Fibroblast of gingiva (primary cell): ENCODE measurements at regions not wholly inside any gene's neighbourhood (a gene's known extent, or its start where the extent isn't known, plus 50 kb on each side); places are given as distances from the start of the nearest gene placed in this dataset.

Experiments
- DNase-seq: peaks from one replicate; pipeline ENCODE4 v3.0.0-alpha.2; 2011; ENCODE audit warnings: low read depth

DNA sequence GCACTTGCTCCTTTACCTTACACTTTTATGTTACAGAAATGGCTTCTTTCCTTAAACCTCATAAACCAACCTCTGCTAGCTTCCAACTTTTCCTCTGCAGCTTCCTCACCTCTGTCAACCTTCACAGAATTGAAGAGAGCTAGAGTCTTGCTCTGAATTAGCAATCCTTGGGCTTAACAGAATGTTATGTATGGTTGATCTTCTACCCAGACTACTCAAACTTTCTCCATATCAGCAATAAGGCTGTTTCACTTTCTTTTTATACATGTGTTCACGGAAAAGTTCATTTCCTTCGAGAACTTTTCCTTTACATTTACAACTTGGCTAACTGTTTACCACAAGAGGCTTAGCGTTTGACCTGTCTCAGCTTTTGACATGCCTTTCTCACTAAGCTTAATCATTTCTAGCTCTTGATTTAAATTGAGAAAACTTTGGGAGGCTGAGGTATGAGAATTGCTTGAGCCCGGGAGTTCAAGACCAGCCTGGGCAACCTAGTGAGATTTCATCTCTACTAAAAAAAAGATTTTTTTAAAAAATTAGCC, 207.3 kb downstream of the BMP7 start:
- no peak for DNase-seq

DNA sequence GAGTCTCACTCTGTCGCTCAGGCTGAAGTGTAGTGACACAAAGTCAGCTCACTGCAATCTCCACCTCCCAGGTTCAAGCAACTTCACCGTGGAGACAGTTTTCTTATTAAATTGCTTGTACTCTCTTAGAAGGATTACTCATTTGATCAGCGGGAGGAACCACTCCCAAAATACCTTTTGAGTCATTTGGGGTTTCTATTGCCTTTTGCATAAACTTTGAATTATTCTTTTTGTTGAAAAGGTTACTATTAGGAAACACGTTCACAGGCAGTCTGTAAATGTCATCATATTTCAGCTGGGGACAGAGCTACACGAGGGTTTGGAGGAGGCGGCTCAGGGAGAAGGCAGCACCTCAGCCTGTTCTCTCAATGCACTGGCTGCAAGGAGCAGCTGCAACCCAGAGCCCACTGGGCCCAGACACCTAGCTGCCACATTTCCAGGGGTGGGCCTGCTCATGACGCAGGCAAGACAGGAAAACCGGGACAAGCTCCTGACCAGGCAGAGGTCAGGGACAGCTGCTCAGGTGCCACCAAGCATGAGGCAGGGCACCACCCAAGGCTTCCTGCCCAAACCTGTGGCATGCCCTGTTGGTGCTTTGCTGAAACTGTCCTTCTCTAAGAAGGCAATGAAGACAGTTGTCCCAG, 205.9 kb downstream of the BMP7 start:
- DNase-seq, result no peak

DNA sequence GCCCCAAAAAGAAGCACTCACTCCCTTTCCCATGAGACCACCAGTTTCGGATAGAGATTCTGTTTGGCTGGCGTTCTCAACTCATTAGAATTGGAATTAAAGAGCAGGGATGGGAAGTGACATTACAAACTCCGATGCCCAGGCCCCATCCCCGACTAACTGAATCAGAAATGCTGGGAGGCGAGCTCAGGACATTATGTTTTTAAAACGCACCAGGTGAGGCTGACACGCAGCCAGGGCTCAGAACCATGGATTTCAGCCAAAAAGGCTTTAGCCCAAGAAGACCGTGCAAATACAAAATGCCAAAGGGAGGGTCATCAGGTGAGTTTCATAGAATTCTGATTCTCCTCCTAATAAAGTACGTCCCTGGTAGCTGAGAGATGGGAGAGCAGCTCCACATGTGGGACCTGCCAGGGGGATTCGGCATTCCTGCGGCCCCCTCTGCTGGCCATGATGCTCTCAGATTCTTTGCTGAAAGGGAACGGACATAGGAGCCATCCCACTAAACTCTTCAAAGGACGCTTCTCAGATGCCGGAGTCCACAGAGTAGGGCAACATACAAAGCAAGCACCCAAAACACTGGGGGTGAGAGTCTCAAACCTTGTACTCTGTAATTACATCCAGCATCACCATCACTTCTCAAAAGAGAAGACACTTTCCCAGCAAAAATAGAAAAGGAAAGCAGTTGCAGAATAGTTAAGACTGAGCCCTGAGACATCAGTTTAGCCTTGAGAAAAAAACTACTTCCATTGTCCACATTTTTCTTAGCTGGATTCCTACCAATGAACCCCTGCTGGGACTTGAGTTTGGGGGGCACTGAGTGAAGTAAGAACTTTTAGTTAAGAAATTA, 205.2 kb downstream of the BMP7 start:
- DNase-seq, result peak; percentile 31

DNA sequence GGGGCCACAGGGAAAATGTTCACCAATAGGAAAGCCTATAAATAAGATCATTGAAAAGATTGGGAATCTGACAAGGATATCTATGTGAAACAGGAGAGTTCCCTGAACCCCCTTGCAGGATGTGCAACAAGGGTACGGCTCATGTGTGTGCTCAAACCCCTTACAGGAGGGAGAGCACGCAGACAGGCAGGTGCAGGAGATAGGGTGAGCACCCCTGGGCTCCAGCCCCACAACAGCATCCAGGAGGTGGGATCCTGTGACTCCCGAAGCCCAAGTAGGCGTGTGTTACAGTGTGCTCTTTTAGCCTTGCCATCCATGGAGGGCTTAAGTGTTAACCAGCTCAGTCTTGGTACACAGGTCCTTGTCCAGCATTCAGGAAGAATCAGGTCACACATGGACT, 204.2 kb downstream of the BMP7 start:
- no peak for DNase-seq

DNA sequence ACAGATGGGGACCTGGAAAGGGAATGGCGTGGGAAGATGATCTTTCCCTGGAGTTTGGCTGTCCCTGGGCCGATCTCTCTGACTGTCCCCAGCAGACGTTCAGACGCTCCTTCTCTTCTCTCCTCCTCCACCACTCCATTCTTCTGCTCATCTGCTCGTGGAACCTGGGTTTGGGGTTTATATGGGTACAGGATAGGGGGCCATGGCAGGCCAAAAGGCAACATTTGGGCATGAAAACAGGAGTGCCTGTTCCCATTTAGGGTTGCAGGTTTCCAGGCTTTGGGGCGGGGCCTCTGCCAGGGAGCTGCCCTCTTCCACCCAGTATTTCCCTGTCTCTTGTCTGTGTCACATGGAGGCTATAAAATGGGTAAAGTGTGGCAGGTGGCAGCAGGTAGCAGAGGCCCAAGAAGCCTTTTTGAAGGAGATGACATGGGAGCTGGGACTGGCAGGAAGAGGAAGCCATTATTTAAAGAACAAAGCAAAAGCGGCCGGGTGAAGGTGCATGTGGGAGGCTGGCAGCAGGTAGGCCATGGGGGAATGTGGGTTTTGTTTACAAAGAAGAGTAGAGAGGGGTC, 203.7 kb downstream of the BMP7 start:
- DNase-seq, result no peak

DNA sequence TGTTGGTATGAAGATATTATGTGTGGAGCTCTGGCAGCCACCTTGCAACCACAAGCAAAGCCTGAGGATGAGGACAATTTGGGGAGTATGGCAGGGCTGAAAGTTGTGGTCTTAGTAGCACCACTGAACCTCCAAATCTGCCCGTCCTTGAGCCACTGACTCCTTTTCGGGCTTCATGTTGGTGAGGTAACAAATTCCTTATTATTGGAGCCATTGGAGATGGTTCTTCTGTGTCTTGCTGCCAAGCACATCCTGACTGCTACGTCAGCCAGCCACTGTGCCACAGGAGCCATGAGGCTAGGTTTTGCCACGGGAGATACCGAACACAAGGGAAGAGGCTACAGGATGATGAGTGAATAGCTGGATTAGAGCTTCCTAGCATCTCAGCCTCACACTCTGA, 201.6 kb downstream of the BMP7 start:
- DNase-seq, result no peak

DNA sequence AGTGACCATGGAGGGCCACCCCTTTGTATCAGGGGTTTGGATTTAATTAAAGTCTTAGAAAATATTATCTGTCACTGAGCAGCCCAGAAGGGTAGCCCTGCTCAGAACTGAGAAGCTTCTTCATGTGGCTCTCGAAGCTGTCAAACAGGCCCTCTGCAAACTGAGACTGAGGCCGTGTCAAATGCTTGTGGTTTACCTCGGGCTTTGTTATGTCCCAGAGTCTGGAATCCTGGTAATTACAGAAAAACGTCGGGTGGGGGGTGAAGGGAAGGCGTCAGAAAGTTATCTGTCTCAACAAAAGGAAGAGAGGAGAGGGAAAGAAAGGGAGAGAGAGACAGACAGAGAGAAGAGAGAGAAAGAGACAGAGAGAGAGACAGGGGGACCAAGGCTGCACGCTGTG, 200.8 kb downstream of the BMP7 start:
- DNase-seq, result no peak

DNA sequence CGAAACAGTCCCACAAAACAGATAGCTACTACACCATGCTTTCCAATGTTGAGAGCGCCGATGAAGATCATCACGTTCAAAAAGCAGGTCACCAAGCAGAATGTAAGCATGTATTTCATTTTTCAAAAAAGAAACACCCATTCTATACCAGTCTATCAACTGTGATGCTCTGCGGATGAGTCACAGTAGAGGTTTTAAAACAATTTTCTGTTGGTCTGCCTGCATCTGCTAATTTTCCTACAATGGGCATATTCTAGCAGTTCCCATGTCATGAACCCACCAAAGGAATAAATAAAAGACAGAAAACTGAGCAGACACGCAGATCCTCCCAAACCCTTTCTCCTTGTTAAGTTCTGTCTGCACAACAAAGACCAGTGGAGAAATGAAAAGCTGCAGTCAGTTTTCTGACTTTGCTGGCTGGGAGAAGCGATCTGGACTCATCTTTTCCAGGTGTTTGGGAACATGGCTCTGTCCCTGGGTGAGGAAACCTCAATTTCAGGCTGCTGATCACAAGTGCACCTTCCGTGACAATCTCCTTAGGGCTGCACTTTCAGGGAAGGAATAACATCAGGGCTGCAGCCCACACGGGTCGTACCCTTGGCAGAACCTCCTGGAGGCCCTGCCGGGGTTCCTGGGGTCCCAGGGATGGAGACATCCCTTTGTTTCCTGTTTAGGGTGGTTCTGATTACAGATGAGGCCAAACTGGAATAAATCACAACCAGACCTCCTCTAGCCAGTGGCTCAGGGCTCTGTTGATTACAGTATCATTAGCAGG, 200.1 kb downstream of the BMP7 start:
- no peak for DNase-seq

DNA sequence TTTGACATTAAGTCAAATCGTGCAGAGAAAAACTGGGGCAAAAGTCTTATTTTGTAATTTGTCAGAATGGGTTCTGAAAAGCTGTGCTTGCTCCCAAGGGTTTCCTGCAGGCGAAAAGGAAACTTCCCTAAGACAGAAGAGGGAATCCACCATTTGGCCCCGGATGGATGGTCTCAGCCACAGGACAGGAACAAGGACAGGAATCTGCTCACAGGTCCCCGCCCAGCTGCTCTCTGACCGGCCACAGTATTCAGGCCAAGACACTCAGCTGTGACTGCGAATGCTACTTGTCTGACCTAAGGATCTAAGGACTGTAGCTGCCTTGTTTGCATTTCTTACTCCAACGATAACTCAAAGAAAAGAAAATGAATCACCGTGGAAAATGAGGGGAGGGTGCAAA, 197.0 kb downstream of the BMP7 start:
- no peak for DNase-seq

DNA sequence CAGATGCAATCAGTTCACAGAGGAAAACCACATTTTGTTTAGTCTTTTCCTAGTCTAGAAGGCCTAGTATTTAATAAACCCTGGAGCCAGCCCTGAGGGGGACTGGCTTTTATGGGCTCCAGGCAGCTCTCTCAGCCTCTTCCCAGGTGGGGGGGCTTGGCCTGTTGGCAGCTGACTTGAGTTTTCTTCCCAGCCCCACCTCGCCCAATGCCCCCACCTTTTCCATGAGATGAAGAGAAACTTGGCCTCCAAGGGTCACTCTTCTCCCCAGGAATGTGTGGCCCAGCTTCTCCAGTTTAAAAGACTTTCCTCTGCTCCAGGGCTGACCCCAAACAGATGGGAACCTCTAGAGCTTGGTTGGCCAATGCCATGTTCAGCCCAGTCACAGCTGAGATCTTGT, 196.1 kb downstream of the BMP7 start:
- DNase-seq, result no peak

DNA sequence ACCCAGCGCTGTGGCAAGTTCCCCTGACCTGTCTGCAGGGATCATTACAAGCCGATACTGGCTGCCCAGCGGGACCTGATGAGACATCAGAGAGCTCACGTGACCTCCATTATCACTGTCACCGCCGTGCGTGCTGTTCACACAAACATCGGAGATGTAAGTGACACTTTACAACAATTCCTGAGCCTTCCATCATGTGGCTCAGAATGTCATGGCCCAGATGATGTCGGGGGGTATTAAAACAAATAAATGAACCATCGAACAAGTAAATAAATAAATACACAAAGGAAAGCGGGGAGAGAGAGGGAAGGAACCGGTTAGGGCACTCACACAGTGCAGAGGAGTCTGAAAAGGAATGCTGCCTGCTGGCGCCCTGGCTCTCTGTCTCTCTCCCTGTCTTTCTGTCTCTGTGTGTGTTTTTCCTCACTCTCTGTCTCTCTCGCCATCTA, 195.1 kb downstream of the BMP7 start:
- DNase-seq, result no peak

DNA sequence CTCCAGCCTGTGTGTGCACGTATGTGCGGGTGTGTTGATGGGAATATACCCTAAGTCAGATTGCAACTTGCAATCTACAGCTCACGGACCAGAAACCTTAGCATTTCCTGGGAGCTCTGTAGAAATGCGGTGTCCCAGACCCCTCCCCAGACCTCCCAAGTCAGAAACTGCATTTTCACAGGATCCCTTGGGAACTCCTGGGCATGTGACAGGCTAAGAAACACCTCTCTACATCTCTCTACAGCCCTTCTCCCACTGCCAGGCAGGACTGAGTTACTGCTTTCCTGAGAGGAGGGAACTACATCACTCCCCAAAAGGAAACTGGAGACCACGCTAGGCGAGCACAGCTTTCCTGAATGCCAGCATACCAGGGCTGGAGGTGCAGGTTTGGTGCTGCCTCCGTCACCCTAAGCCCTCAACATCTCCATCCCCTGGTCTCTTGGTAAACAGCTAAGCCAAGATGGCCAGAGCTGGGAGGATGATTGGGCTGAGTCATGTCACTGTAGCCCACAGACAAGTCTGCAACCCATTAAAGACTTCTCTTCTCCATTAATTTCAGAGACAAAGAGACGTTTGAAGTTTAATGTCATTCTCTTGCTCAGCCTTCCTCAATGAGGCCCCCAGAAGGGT, 194.4 kb downstream of the BMP7 start:
- DNase-seq, result no peak

DNA sequence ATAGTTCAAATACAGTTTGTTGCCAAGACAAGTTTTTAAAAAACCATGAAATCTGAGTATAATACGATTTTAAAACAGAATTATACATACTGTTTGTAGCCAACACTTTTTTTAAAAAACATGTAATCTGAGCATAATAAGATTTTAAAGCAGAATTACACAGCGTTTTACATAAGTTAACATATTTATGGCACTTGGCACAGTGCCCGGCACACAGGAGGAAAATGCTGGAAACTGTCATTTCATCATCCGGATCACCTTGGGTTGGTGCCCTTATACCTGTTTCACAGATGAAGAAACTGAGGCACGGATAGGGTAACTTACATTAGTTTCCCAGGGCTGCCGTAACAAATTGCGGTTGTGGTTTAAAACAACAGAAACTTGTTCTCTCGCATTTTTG, 193.0 kb downstream of the BMP7 start:
- DNase-seq, result no peak

DNA sequence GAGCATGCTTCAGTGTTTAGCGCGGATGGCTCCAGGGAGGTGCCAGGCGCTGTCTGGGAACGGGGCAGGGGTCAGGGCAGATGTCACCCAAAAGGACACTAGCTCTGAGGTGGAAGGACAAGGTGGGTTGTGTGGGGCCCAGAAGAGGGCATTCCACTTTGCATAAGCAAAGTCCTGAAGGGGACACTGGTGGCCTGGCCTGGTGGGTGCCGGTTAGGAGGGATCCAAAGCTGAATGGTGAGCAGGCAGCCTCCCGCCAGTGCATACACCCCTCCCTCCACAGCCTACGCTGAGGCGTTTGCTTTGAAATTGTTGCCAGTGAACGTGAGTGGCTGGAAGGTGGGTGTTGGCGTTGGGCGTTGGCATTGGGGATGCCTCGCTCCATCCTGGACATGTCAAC, 192.1 kb downstream of the BMP7 start:
- no peak for DNase-seq

DNA sequence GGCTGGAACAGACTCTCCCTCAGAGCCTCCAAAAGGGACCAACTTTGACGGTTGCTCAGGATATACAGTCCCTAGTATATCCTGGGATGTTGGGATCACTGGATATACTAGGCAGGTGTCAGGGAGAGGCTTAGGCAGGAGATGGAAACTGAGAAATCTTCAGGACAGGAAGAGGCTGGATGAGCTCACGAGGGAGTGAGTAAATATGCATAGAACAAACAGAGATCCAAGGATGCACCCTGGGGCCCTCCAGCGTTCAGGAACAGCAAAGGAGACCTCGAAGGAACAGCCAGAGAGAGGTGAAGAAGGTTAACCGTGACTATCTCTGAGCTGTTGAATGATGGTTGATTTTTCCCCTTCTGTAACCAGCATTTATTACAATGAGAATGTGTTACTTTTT, 191.3 kb downstream of the BMP7 start:
- no peak for DNase-seq

DNA sequence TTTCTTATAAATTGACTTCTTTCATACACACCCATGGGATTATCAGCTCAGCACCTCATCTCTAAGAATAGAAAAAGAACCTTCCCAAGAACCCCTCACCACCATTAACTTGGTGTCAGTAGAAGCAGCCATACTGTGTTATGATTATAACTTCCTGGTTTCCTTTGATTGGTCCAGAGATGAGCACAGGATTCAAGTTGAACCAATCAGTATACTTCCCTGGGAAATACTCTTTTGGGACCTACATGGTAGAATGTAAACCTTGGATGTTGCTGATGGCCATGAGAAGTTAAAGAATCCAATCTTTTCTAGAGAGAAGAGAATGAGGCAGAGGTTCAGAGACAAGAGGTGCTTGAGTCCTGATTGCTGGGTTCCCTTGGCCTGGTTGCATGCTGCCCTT, 190.8 kb downstream of the BMP7 start:
- no peak for DNase-seq

DNA sequence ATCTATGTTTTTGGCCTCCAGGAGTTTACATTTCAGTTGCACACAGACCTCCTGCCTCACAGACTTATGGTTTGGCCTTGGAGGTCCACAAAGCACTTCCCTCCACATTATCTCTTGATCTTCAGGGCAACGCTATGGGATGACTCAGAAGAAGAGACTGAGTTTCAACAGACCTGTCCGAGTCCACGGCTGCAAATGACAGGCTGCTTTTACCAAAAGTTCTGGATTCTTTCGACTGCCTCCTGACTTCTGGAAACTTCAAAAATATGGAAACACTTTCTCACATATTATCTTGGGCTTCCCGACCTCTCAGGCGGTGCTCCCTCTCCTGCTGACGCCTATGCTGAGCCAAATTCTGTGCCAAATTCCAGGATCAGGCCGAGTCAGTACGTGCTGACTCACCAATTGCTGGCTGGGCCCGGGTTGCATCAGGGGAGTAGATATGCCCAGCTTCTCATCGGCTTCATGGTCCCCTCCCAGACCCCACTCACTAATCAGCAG, 190.2 kb downstream of the BMP7 start:
- DNase-seq, result peak; percentile 40

DNA sequence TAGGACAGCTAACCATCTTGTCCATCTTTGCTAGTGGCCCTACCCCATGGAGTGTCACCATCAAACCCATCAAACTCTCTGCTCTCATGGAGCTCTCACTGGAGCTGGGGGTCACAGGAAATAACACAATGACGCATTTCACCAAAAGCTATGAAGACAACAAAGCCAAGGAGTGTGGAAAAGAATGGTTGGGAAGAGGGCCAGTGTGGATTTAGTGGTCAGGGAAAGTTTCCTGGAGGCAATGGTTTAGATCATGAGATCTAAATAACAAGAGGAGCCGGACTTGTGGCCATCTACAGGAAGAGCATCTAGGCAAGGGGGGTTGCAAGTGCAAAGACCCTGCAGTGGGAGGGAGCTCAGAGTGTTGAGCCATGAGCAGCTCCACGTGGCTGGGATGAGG, 189.5 kb downstream of the BMP7 start:
- no peak for DNase-seq

DNA sequence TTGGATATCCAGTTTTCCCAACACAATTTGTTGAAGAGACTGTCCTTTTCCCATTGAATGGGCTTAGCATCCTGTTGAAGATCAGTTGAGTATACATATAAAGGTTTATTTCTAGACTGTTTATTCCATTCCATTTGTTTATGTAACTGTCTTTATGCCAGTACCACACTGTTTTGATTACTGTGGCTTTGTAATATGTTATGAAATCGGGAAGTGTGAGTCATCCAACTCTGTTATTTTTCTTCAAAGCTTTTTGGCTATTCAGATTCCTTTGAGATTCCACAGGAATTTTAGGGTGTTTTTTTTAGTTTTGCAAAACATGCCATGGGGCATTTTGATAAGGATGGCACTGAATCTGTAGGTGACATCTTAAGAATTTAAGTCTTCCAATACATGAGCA, 188.3 kb downstream of the BMP7 start:
- no peak for DNase-seq

DNA sequence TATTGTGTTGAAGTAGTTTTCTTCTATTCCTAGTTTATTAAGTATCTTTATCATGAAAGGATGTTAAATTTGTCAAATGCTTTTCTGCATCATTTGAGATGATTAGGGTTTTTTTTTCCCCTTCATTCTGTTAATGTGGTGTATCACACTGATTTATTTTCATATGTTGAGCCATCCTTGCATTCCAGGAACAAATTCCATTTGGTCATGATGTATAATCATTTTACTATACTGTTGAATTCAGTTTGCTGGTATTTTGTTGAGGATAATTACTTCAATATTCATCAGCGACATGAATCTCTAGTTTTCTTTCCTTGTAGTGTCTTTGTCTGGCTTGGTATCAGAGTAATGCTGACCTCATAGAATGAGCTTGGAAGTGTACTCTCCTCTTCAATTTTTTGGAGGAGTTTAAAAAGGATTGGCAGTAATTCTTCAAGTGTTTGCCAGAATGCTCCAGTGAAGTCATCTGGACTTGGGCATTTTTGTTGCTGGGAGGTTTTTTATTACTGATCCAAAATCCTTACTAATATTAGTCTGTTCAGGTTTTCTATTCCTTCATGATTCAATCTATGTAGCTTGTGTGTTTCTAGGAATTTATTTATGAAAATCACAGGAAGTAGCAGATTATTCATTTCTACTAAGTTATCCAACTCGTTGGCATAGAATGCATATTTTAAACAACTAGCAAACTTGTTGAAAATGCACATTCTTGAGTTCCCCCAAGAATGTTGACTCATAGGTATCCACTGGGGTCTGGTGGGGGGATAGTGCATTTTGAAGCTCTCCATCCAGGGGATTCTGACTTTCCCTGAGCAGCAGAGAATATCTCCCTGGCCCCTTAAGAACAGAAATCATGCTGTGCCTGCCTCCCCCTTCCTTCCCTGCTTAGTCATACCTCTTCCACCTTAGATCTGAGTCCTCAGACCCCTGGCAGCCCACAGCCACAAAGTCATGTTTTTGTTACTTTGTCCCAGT, 187.1 kb downstream of the BMP7 start:
- no peak for DNase-seq
